Astrocyte of the cerebellum (primary cell): ENCODE measurements at regions not wholly inside any gene's neighbourhood (a gene's known extent, or its start where the extent isn't known, plus 50 kb on each side); places are given as distances from the start of the nearest gene placed in this dataset.

Source experiments
- DNase-seq: peaks from one replicate; pipeline ENCODE4 v3.0.0-alpha.2; 2011; ENCODE audit warnings: low read depth
- H3K4me3 ChIP-seq: 2 replicates; pipeline ENCODE4 v1.5.1; 2011; ENCODE audit warnings: mild to moderate bottlenecking, low read depth, low read length, moderate library complexity
- CTCF ChIP-seq: IDR thresholded peaks from 2 replicates; pipeline ENCODE4 v1.5.1; 2012; ENCODE audit warnings: low read length, low read depth, moderate library complexity, mild to moderate bottlenecking; ENCODE audit errors: missing control alignments
- in situ Hi-C: cut with HindIII; loops from 2 replicates; pipeline ENCODE4 v1.10.0; 2017; ENCODE audit warnings: low sequenced_read_pairs

GRCh38 chr6:1203546-1203945 is 108.4 kb upstream of the FOXQ1 start:
- DNase-seq = no peak
- H3K4me3 ChIP-seq = no peak overlapping the region
- in situ Hi-C loops = loop anchor here (5.0 kb wide), 1 partner anchor 51 kb away; no protein-coding TSS in a partner anchor
- no peak for TF ChIP-seq CTCF

- no peak for DNase-seq
- H3K4me3 ChIP-seq = no peak overlapping the region
- TF ChIP-seq CTCF = no peak
- in situ Hi-C loops = loop anchor here (5.0 kb wide), 1 partner anchor 50 kb away; no protein-coding TSS in a partner anchor
Observed at GRCh38 chr6:1202201-1202600, 109.7 kb upstream of the FOXQ1 start.

GRCh38 chr6:1201547-1202200 is 110.2 kb upstream of the FOXQ1 start:
- no peak for TF ChIP-seq CTCF
- DNase-seq = no peak
- no peak overlapping the region for H3K4me3 ChIP-seq
- in situ Hi-C loops = loop anchor here (5.0 kb wide), 1 partner anchor 49 kb away; no protein-coding TSS in a partner anchor

GRCh38 chr6:1200409-1201101 is 111.3 kb upstream of the FOXQ1 start:
- in situ Hi-C loops = loop anchor here (5.0 kb wide), 1 partner anchor 48 kb away; no protein-coding TSS in a partner anchor

GRCh38 chr6:1200081-1200408 is 111.9 kb upstream of the FOXQ1 start:
- no peak for TF ChIP-seq CTCF
- no peak for DNase-seq
- in situ Hi-C loops = loop anchor here (5.0 kb wide), 1 partner anchor 48 kb away; no protein-coding TSS in a partner anchor
- H3K4me3 ChIP-seq = no peak overlapping the region

More at GRCh38 chr6:1200409-1201101, 111.3 kb upstream of the FOXQ1 start:
- no peak overlapping the region for H3K4me3 ChIP-seq
- no peak for DNase-seq
- TF ChIP-seq CTCF = no peak

- in situ Hi-C loops = no loop called here
- no peak overlapping the region for H3K4me3 ChIP-seq
- DNase-seq = no peak
- no peak for TF ChIP-seq CTCF
Observed at GRCh38 chr6:1197309-1197708, 114.6 kb upstream of the FOXQ1 start.
